Ishikawa (cell line): ENCODE measurements at regions not wholly inside any gene's neighbourhood (a gene's known extent, or its start where the extent isn't known, plus 50 kb on each side); places are given as distances from the start of the nearest gene placed in this dataset.

Experiments
- CEBPB ChIP-seq: IDR thresholded peaks from 2 replicates; pipeline ENCODE4 v1.6.1; 2012
- CREB1 ChIP-seq: IDR thresholded peaks from 2 replicates; pipeline ENCODE4 v1.6.1; 2012; ENCODE audit warnings: low read depth
- EGR1 ChIP-seq: IDR thresholded peaks from 2 replicates; pipeline ENCODE4 v1.6.1; 2012
- EP300 ChIP-seq: IDR thresholded peaks from 2 replicates; pipeline ENCODE4 v1.6.1; 2012; ENCODE audit warnings: borderline replicate concordance
- FOXM1 ChIP-seq: IDR thresholded peaks from 2 replicates; pipeline ENCODE4 v1.6.1; 2012; ENCODE audit warnings: low read depth, borderline replicate concordance
- NFIC ChIP-seq: IDR thresholded peaks from 2 replicates; pipeline ENCODE4 v1.6.1; 2012
- RAD21 ChIP-seq: IDR thresholded peaks from 2 replicates; pipeline ENCODE4 v1.6.1; 2012; ENCODE audit warnings: low read depth
- REST ChIP-seq: IDR thresholded peaks from 2 replicates; pipeline ENCODE4 v1.6.1; 2012; ENCODE audit warnings: low read depth, mild to moderate bottlenecking
- TAF1 ChIP-seq: IDR thresholded peaks from 2 replicates; pipeline ENCODE4 v1.6.1; 2012; ENCODE audit warnings: low read depth, mild to moderate bottlenecking
- TCF12 ChIP-seq: IDR thresholded peaks from 2 replicates; pipeline ENCODE4 v1.6.1; 2012; ENCODE audit warnings: low read depth
- TEAD4 ChIP-seq: IDR thresholded peaks from 2 replicates; pipeline ENCODE4 v1.6.1; 2012
- YY1 ChIP-seq: IDR thresholded peaks from 2 replicates; pipeline ENCODE4 v1.6.1; 2012; ENCODE audit warnings: low read depth
- TF ChIP-seq, protein P1 (sequence below): IDR thresholded peaks from 2 replicates; pipeline ENCODE4 v1.6.1; 2012
- TF ChIP-seq, protein P2 (sequence below): IDR thresholded peaks from 2 replicates; pipeline ENCODE4 v1.6.1; 2012

- no peak for TF ChIP-seq RAD21
- TF ChIP-seq REST: no peak
- TF ChIP-seq TAF1: no peak
- no peak for TF ChIP-seq EP300
- TF ChIP-seq, protein P1, sequence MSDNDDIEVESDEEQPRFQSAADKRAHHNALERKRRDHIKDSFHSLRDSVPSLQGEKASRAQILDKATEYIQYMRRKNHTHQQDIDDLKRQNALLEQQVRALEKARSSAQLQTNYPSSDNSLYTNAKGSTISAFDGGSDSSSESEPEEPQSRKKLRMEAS: no peak
- no peak for TF ChIP-seq EGR1
- TF ChIP-seq, protein P2, sequence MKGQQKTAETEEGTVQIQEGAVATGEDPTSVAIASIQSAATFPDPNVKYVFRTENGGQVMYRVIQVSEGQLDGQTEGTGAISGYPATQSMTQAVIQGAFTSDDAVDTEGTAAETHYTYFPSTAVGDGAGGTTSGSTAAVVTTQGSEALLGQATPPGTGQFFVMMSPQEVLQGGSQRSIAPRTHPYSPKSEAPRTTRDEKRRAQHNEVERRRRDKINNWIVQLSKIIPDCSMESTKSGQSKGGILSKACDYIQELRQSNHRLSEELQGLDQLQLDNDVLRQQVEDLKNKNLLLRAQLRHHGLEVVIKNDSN: no peak
- TF ChIP-seq YY1: no peak
- no peak for TF ChIP-seq TCF12
- no peak for TF ChIP-seq CREB1
- no peak for TF ChIP-seq NFIC
- TF ChIP-seq CEBPB: no peak
- no peak for TF ChIP-seq TEAD4
- TF ChIP-seq FOXM1: no peak
These were observed 56.8 kb downstream of the KLF12 start for GRCh38 chr13:74077375-74077774.
